WTC11 (cell line): ENCODE measurements at regions not wholly inside any gene's neighbourhood (a gene's known extent, or its start where the extent isn't known, plus 50 kb on each side); places are given as distances from the start of the nearest gene placed in this dataset.

Experiments used
- ATAC-seq: fragments of 200-7000 bp; cut with Tn5 transposase; 2 replicates; pipeline ENCODE4 v1.10.0; 2021; ENCODE audit warnings: mild to moderate bottlenecking, moderate library complexity
- CTCF ChIA-PET: fragments of 300-600 bp; sonication (Branson Sonifier 250); formaldehyde crosslinking; loops from one replicate; lab custom pipeline; 2021; ENCODE audit warnings: antibody characterized with exemption; lab: Charles Lee
- POLR2A ChIA-PET: fragments of 350-600 bp; sonication (Branson Sonifier 250); formaldehyde crosslinking; loops from one replicate; lab custom pipeline; 2021; ENCODE audit warnings: antibody characterized with exemption; lab: Charles Lee
- DNase-seq: peaks from one replicate; pipeline ENCODE4 v3.0.0; 2021; ENCODE audit warnings: low spot score
- H3K27ac Mint-ChIP-seq: 2 replicates; pipeline ENCODE4 v1.8.0; 2021; ENCODE audit warnings: mixed read lengths
- H3K27me3 Mint-ChIP-seq: 2 replicates; pipeline ENCODE4 v1.8.0; 2021; ENCODE audit warnings: low read depth, mild to moderate bottlenecking, moderate library complexity, mixed read lengths
- H3K36me3 Mint-ChIP-seq: 2 replicates; pipeline ENCODE4 v1.8.0; 2021; ENCODE audit warnings: mixed read lengths
- H3K4me1 Mint-ChIP-seq: 2 replicates; pipeline ENCODE4 v1.8.0; 2022; ENCODE audit warnings: mixed read lengths
- H3K4me3 Mint-ChIP-seq: 2 replicates; pipeline ENCODE4 v1.8.0; 2021; ENCODE audit warnings: mild to moderate bottlenecking, moderate library complexity, mixed read lengths
- H3K9me3 Mint-ChIP-seq: 2 replicates; pipeline ENCODE4 v1.8.0; 2021; ENCODE audit warnings: mixed read lengths
- ATF6 ChIP-seq: sonication (generic); formaldehyde crosslinking; IDR thresholded peaks from 2 replicates; pipeline ENCODE4 v1.8.1; 2023; ENCODE audit warnings: mild to moderate bottlenecking, missing genetic modification reagents
- CBFB ChIP-seq: sonication (generic); formaldehyde crosslinking; IDR thresholded peaks from 2 replicates; pipeline ENCODE4 v1.8.1; 2022; ENCODE audit warnings: mild to moderate bottlenecking, low read depth, missing genetic modification reagents
- E2F4 ChIP-seq: sonication (generic); formaldehyde crosslinking; IDR thresholded peaks from 2 replicates; pipeline ENCODE4 v1.8.1; 2022; ENCODE audit warnings: low read depth, mild to moderate bottlenecking, moderate library complexity, missing genetic modification reagents, borderline replicate concordance
- ELF4 ChIP-seq: sonication (generic); formaldehyde crosslinking; IDR thresholded peaks from 2 replicates; pipeline ENCODE4 v1.8.1; 2022; ENCODE audit warnings: low read depth, mild to moderate bottlenecking, moderate library complexity, missing genetic modification reagents
- ERG ChIP-seq: fragments of 250-450 bp; sonication (Bioruptor Pico); IDR thresholded peaks from 2 replicates; pipeline ENCODE4 v1.8.0; 2021; ENCODE audit warnings: mild to moderate bottlenecking
- ESRRA ChIP-seq: sonication (generic); formaldehyde crosslinking; IDR thresholded peaks from 2 replicates; pipeline ENCODE4 v1.8.1; 2022; ENCODE audit warnings: mild to moderate bottlenecking, missing genetic modification reagents, borderline replicate concordance
- FOXK1 ChIP-seq: sonication (generic); formaldehyde crosslinking; IDR thresholded peaks from 2 replicates; pipeline ENCODE4 v1.8.0; 2022; ENCODE audit warnings: mild to moderate bottlenecking, moderate library complexity, missing genetic modification reagents
- FOXP4 ChIP-seq: sonication (generic); formaldehyde crosslinking; IDR thresholded peaks from 2 replicates; pipeline ENCODE4 v1.8.0; 2022; ENCODE audit warnings: mild to moderate bottlenecking, missing genetic modification reagents
- GABPB1 ChIP-seq: sonication (generic); formaldehyde crosslinking; IDR thresholded peaks from 2 replicates; pipeline ENCODE4 v1.8.1; 2023; ENCODE audit warnings: mild to moderate bottlenecking, missing genetic modification reagents
- SMAD3 ChIP-seq: sonication (generic); formaldehyde crosslinking; IDR thresholded peaks from 2 replicates; pipeline ENCODE4 v1.8.0; 2022; ENCODE audit warnings: missing genetic modification reagents, mild to moderate bottlenecking, borderline replicate concordance
- SMAD4 ChIP-seq: sonication (generic); formaldehyde crosslinking; IDR thresholded peaks from 2 replicates; pipeline ENCODE4 v1.8.0; 2022; ENCODE audit warnings: mild to moderate bottlenecking, missing genetic modification reagents
- SOX15 ChIP-seq: fragments of 250-450 bp; sonication (Bioruptor Pico); IDR thresholded peaks from 2 replicates; pipeline ENCODE4 v1.9.0; 2021; ENCODE audit warnings: mild to moderate bottlenecking
- TP53 ChIP-seq: sonication (generic); formaldehyde crosslinking; IDR thresholded peaks from 2 replicates; pipeline ENCODE4 v1.8.1; 2023; ENCODE audit warnings: mild to moderate bottlenecking, missing genetic modification reagents
- ZNF121 ChIP-seq: sonication (generic); formaldehyde crosslinking; IDR thresholded peaks from 2 replicates; pipeline ENCODE4 v1.8.0; 2023; ENCODE audit warnings: missing genetic modification reagents
- TF ChIP-seq, protein P1 (sequence below): sonication (generic); formaldehyde crosslinking; conservative IDR thresholded peaks from 2 replicates; pipeline ENCODE4 v1.8.1; 2023; ENCODE audit warnings: mild to moderate bottlenecking, low read depth, missing genetic modification reagents, moderate library complexity
- TF ChIP-seq, protein P2 (sequence below): fragments of 250-450 bp; sonication (Bioruptor Pico); IDR thresholded peaks from 2 replicates; pipeline ENCODE4 v1.9.0; 2021; ENCODE audit warnings: mild to moderate bottlenecking
- TF ChIP-seq, protein P3 (sequence below): sonication (generic); formaldehyde crosslinking; IDR thresholded peaks from 2 replicates; pipeline ENCODE4 v1.8.1; 2022; ENCODE audit warnings: mild to moderate bottlenecking, missing genetic modification reagents, moderate library complexity, borderline replicate concordance
- TF ChIP-seq, protein P4 (sequence below): fragments of 250-450 bp; sonication (Bioruptor Pico); conservative IDR thresholded peaks from 2 replicates; pipeline ENCODE4 v1.9.0; 2021; ENCODE audit warnings: mild to moderate bottlenecking
- TF ChIP-seq, protein P5 (sequence below): sonication (generic); formaldehyde crosslinking; IDR thresholded peaks from 2 replicates; pipeline ENCODE4 v1.8.0; 2022; ENCODE audit warnings: missing genetic modification reagents

- POLR2A ChIA-PET, result no interaction called here
- Mint-ChIP-seq H3K4me1 (no peaks in the 10 kb centered on the region), H3K4me3 (no peak overlapping the region), H3K9me3 (peaks cover 69% of the 10 kb centered on the region), H3K27me3 (peaks cover 16% of the 10 kb centered on the region), H3K27ac (no peak overlapping the region), H3K36me3 (peaks cover 57% of the 10 kb centered on the region)
- ATAC-seq (no peak), DNase-seq (no peak)
- CTCF ChIA-PET, result no interaction called here
- TF ChIP-seq ELF4 (CRISPR knock-in tag) (no peak), ESRRA (CRISPR knock-in tag) (no peak), SOX15 (CRISPR knock-in tag) (no peak), ATF6 (CRISPR knock-in tag) (no peak), E2F4 (no peak), ERG (CRISPR knock-in tag) (no peak), ZNF121 (CRISPR knock-in tag) (no peak), TP53 (CRISPR knock-in tag) (no peak), GABPB1 (CRISPR knock-in tag) (no peak), CBFB (CRISPR knock-in tag) (no peak)
- TF ChIP-seq, protein P1, sequence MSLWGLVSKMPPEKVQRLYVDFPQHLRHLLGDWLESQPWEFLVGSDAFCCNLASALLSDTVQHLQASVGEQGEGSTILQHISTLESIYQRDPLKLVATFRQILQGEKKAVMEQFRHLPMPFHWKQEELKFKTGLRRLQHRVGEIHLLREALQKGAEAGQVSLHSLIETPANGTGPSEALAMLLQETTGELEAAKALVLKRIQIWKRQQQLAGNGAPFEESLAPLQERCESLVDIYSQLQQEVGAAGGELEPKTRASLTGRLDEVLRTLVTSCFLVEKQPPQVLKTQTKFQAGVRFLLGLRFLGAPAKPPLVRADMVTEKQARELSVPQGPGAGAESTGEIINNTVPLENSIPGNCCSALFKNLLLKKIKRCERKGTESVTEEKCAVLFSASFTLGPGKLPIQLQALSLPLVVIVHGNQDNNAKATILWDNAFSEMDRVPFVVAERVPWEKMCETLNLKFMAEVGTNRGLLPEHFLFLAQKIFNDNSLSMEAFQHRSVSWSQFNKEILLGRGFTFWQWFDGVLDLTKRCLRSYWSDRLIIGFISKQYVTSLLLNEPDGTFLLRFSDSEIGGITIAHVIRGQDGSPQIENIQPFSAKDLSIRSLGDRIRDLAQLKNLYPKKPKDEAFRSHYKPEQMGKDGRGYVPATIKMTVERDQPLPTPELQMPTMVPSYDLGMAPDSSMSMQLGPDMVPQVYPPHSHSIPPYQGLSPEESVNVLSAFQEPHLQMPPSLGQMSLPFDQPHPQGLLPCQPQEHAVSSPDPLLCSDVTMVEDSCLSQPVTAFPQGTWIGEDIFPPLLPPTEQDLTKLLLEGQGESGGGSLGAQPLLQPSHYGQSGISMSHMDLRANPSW (CRISPR knock-in tag), result no peak
Observed at GRCh38 chr19:56942756-56943155, 102.2 kb upstream of the PEG3 start.

GRCh38 chr19:56946159-56946558 lies 105.6 kb upstream of the PEG3 start:
- ATAC-seq (no peak), DNase-seq (no peak)
- Mint-ChIP-seq H3K27me3 (peaks cover 11% of the 10 kb centered on the region), H3K4me1 (no peaks in the 10 kb centered on the region), H3K27ac (no peak overlapping the region), H3K4me3 (no peak overlapping the region), H3K36me3 (peaks cover 63% of the 10 kb centered on the region), H3K9me3 (peaks cover 76% of the 10 kb centered on the region)
- ChIA-PET POLR2A (no interaction called here), CTCF (no interaction called here)
- TF ChIP-seq, protein P2, sequence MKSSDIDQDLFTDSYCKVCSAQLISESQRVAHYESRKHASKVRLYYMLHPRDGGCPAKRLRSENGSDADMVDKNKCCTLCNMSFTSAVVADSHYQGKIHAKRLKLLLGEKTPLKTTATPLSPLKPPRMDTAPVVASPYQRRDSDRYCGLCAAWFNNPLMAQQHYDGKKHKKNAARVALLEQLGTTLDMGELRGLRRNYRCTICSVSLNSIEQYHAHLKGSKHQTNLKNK, result no peak
- TF ChIP-seq FOXK1 (CRISPR knock-in tag), result no peak
- TF ChIP-seq, protein P3, sequence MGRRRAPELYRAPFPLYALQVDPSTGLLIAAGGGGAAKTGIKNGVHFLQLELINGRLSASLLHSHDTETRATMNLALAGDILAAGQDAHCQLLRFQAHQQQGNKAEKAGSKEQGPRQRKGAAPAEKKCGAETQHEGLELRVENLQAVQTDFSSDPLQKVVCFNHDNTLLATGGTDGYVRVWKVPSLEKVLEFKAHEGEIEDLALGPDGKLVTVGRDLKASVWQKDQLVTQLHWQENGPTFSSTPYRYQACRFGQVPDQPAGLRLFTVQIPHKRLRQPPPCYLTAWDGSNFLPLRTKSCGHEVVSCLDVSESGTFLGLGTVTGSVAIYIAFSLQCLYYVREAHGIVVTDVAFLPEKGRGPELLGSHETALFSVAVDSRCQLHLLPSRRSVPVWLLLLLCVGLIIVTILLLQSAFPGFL (CRISPR knock-in tag), result no peak
- TF ChIP-seq, protein P4, sequence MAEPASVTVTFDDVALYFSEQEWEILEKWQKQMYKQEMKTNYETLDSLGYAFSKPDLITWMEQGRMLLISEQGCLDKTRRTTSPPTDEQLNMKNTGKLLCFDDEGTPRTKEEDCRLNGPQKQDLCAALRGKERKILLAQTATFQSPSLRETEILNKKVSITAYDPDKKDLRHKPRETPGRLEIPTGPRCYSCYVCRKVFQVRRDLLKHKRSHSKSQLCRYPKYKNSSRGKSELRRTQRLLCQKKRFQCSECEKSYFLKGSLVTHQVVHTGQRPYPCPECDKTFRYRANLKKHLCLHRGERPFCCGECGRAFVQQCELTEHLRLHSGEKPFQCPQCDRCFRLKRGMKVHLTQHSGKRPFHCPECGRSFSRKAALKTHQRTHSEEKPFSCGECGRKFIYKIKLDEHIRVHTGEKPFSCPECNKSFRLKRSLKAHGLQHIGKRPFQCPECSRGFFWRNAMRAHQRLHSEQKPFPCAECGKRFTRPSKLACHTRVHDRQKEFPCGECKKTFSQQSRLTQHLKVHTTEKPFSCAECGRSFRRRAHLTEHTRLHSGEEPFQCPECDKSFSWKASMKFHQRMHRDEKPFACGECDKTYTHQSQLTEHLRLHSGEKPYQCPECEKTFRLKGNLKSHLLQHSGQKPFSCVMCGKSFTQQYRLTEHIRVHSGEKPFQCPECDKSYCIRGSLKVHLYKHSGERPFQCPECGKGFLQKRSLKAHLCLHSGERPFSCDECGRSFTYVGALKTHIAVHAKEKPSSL (CRISPR knock-in tag), result no peak
- no peak for TF ChIP-seq TP53 (CRISPR knock-in tag)
- no peak for TF ChIP-seq SMAD4 (CRISPR knock-in tag)
- TF ChIP-seq, protein P5, sequence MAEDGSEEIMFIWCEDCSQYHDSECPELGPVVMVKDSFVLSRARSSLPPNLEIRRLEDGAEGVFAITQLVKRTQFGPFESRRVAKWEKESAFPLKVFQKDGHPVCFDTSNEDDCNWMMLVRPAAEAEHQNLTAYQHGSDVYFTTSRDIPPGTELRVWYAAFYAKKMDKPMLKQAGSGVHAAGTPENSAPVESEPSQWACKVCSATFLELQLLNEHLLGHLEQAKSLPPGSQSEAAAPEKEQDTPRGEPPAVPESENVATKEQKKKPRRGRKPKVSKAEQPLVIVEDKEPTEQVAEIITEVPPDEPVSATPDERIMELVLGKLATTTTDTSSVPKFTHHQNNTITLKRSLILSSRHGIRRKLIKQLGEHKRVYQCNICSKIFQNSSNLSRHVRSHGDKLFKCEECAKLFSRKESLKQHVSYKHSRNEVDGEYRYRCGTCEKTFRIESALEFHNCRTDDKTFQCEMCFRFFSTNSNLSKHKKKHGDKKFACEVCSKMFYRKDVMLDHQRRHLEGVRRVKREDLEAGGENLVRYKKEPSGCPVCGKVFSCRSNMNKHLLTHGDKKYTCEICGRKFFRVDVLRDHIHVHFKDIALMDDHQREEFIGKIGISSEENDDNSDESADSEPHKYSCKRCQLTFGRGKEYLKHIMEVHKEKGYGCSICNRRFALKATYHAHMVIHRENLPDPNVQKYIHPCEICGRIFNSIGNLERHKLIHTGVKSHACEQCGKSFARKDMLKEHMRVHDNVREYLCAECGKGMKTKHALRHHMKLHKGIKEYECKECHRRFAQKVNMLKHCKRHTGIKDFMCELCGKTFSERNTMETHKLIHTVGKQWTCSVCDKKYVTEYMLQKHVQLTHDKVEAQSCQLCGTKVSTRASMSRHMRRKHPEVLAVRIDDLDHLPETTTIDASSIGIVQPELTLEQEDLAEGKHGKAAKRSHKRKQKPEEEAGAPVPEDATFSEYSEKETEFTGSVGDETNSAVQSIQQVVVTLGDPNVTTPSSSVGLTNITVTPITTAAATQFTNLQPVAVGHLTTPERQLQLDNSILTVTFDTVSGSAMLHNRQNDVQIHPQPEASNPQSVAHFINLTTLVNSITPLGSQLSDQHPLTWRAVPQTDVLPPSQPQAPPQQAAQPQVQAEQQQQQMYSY, result no peak
- TF ChIP-seq SMAD3 (CRISPR knock-in tag), result no peak
- no peak for TF ChIP-seq FOXP4
